Astrocyte (in vitro differentiated cells and primary cell): ENCODE measurements at regions not wholly inside any gene's neighbourhood (a gene's known extent, or its start where the extent isn't known, plus 50 kb on each side); places are given as distances from the start of the nearest gene placed in this dataset.

Experiments used
- EZH2 ChIP-seq: IDR thresholded peaks from 2 replicates; pipeline ENCODE4 v1.6.1; 2012; ENCODE audit warnings: mild to moderate bottlenecking, low read length, inconsistent platforms; ENCODE audit not compliant: insufficient read depth
- TF ChIP-seq, protein P1 (sequence below): IDR thresholded peaks from 2 replicates; pipeline ENCODE4 v1.5.1; 2011; ENCODE audit warnings: low read depth, mild to moderate bottlenecking, inconsistent platforms, low read length, moderate library complexity; ENCODE audit not compliant: insufficient read depth

DNA sequence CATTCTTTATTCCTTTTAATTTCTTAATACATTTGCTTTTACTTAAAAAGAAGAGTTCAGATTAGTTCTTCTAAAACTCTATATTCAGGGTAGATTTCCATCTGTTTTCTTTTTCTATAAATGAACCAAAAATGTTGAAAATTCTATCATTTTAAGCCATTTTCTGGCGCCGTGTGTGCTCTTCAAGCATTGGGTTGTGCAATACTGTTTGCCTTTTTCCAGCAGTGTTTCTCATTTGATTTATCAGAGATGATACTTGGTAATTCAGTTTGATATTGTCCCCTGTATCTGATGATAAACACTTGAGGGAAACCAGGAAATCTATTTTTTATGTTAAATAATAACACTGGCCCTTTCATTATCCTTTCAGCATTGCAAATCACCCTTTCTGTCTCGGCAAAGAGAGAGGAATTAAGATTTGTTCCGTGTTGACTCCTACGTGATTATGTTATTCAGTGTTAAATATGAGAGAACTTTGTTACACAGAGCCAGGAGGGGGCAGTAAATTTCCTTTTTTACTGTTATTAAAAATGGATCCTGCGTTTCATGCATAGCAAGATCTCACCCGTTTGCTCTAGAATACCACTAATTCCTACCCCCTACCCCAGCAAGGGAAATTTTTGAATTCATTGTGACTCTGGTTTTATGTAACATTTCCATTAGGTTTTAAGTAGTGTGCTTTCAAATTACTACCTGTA, 606.9 kb upstream of the RBFOX1 start:
- TF ChIP-seq, protein P1, sequence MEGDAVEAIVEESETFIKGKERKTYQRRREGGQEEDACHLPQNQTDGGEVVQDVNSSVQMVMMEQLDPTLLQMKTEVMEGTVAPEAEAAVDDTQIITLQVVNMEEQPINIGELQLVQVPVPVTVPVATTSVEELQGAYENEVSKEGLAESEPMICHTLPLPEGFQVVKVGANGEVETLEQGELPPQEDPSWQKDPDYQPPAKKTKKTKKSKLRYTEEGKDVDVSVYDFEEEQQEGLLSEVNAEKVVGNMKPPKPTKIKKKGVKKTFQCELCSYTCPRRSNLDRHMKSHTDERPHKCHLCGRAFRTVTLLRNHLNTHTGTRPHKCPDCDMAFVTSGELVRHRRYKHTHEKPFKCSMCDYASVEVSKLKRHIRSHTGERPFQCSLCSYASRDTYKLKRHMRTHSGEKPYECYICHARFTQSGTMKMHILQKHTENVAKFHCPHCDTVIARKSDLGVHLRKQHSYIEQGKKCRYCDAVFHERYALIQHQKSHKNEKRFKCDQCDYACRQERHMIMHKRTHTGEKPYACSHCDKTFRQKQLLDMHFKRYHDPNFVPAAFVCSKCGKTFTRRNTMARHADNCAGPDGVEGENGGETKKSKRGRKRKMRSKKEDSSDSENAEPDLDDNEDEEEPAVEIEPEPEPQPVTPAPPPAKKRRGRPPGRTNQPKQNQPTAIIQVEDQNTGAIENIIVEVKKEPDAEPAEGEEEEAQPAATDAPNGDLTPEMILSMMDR, result no peak
- no peak for TF ChIP-seq EZH2
